GM12878 (cell line): ENCODE measurements at regions not wholly inside any gene's neighbourhood (a gene's known extent, or its start where the extent isn't known, plus 50 kb on each side); places are given as distances from the start of the nearest gene placed in this dataset.
A peak's percentile ranks its signal among the peaks of the same experiment; 100 is the strongest.

Source experiments
- CHD2 ChIP-seq: IDR thresholded peaks from 2 replicates; pipeline ENCODE4 v1.6.1; 2011; ENCODE audit warnings: low read depth, low read length, improper control_type of control experiment, borderline replicate concordance
- DPF2 ChIP-seq: fragments of 450-650 bp; IDR thresholded peaks from 2 replicates; pipeline ENCODE4 v1.6.1; 2017; ENCODE audit warnings: mild to moderate bottlenecking
- EGR1 ChIP-seq, 2 experiments: IDR thresholded peaks; 1 replicate in 1 of 2; 2 replicates in 1 of 2; pipeline ENCODE4 v1.6.1; 2011 to 2012; ENCODE audit warnings: low read depth in 2 of 2, low read length in 2 of 2, borderline replicate concordance in 1 of 2, mild to moderate bottlenecking in 1 of 2, moderate library complexity in 1 of 2
- EZH2 ChIP-seq: IDR thresholded peaks from 2 replicates; pipeline ENCODE4 v1.6.1; 2012; ENCODE audit warnings: low read depth, mild to moderate bottlenecking, control low read depth, inconsistent platforms, low read length, borderline replicate concordance; ENCODE audit not compliant: control insufficient read depth
- MYB ChIP-seq: fragments of 150-350 bp; IDR thresholded peaks from 2 replicates; pipeline ENCODE4 v1.6.1; 2014; ENCODE audit warnings: mild to moderate bottlenecking, low read depth, low read length, borderline replicate concordance
- NFYB ChIP-seq: IDR thresholded peaks from 2 replicates; pipeline ENCODE4 v1.6.1; 2011; ENCODE audit warnings: low read depth, mild to moderate bottlenecking, low read length, improper control_type of control experiment, moderate library complexity; ENCODE audit not compliant: insufficient read depth
- PAX8 ChIP-seq: fragments of 450-650 bp; IDR thresholded peaks from 2 replicates; pipeline ENCODE4 v1.6.1; 2017; ENCODE audit warnings: mild to moderate bottlenecking, moderate library complexity
- POLR2A ChIP-seq: IDR thresholded peaks from 2 replicates; pipeline ENCODE4 v1.6.1; 2011; ENCODE audit warnings: low read depth, mild to moderate bottlenecking, low read length
- REST ChIP-seq: IDR thresholded peaks from 2 replicates; pipeline ENCODE4 v1.6.1; 2012; ENCODE audit warnings: mild to moderate bottlenecking, low read depth, low read length
- SREBF1 ChIP-seq: IDR thresholded peaks from 2 replicates; pipeline ENCODE4 v1.6.1; 2012; ENCODE audit warnings: mild to moderate bottlenecking, low read length
- WRNIP1 ChIP-seq: IDR thresholded peaks from 2 replicates; pipeline ENCODE4 v1.6.1; 2011; ENCODE audit warnings: low read depth, low read length, improper control_type of control experiment, borderline replicate concordance
- ZBTB33 ChIP-seq: fragments of 450-650 bp; IDR thresholded peaks from 2 replicates; pipeline ENCODE4 v1.6.1; 2017; ENCODE audit warnings: mild to moderate bottlenecking
- ZBTB40 ChIP-seq: fragments of 450-650 bp; IDR thresholded peaks from 2 replicates; pipeline ENCODE4 v1.6.1; 2016; ENCODE audit warnings: mild to moderate bottlenecking, moderate library complexity, borderline replicate concordance
- ZNF592 ChIP-seq: fragments of 450-650 bp; IDR thresholded peaks from 2 replicates; pipeline ENCODE4 v1.6.1; 2017; ENCODE audit warnings: mild to moderate bottlenecking, moderate library complexity

- peak; percentile 76; the same call in 1 of the 2 replicates for TF ChIP-seq ZNF592
- TF ChIP-seq WRNIP1 = no peak; the same call in 1 of the 2 replicates
- 0 out of 2 replicates have a peak, but pooled peaks have one; percentile 32 for TF ChIP-seq MYB
- no peak for TF ChIP-seq POLR2A
- TF ChIP-seq ZBTB40 = no peak
- TF ChIP-seq SREBF1 = no peak
- TF ChIP-seq PAX8 = no peak
- TF ChIP-seq REST = no peak
- TF ChIP-seq EZH2 = no peak
- peak; percentile 88 for TF ChIP-seq DPF2
- peak; percentile 65; the same call in 1 of the 2 replicates for TF ChIP-seq CHD2
- 0 out of 2 replicates have a peak, but pooled peaks have one; percentile 12 for TF ChIP-seq NFYB
- no peak for TF ChIP-seq ZBTB33
- TF ChIP-seq EGR1 (IDR thresholded peaks at IDR 0.05; ENCODE audit: borderline replicate concordance in 1 of 2, low read depth in 2 of 2, low read length in 2 of 2) = 0 out of 3 replicates have a peak, but pooled peaks of 1 of the 2 experiments have one; percentile 20
Observed at GRCh38 chr2:8514796-8515758, 166.8 kb upstream of the ID2 start (continued).
